Hematopoietic multipotent progenitor cell treated with erythropoietin and hydrocortisone succinate and interleukin-3 and kit ligand, for 6 days (in vitro differentiated cells): ENCODE measurements at regions not wholly inside any gene's neighbourhood (a gene's known extent, or its start where the extent isn't known, plus 50 kb on each side); places are given as distances from the start of the nearest gene placed in this dataset.
"Not testable (repeated sequence)": the region's sequence is repeated elsewhere in the genome, so short reads cannot be mapped to it uniquely, and the experiment has no call there.

Experiments
- DNase-seq: peaks from one replicate; pipeline ENCODE4 v3.0.0-alpha.2; 2015

- DNase-seq = no peak
Measured at GRCh38 chr12:18849761-18850160, 111.8 kb downstream of the CAPZA3 start.

DNA sequence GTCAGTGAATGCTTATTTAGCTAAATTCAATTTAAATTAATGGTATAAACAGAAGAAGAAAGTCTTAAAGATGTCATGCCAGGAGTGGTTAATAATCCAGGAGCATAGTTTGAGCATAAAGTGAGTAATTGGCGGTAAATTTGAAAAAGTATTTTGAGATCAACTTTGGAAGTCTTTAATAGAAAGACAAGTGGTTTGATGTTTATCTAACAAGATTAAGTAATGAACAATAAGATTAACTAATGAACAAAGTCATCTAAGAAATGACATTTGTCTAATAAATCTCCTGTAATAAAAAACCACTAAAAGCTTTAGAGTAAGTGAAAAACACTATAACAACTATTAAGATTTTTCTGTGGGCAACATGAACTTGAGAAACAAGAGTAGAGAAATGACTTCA lies 112.8 kb downstream of the CAPZA3 start:
- no peak for DNase-seq

DNA sequence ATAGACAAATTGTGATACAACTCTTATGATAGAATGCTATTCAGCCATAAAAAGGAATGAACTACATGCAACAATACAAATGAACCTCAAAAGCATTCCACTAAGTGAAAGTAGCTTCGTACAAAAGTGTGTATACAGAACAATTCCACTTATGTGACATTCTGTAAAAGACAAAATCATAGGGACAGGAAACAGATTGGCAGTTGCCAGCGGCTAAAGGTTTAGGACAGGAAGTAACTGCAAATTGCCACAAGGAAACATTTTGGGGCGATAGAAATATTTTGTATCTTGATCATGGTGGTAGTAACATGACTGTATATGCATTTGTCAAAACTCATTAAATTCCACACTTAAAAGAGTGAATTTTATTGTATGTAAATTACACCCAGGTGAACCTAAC lies 113.4 kb downstream of the CAPZA3 start:
- peak; percentile 27 for DNase-seq

DNA sequence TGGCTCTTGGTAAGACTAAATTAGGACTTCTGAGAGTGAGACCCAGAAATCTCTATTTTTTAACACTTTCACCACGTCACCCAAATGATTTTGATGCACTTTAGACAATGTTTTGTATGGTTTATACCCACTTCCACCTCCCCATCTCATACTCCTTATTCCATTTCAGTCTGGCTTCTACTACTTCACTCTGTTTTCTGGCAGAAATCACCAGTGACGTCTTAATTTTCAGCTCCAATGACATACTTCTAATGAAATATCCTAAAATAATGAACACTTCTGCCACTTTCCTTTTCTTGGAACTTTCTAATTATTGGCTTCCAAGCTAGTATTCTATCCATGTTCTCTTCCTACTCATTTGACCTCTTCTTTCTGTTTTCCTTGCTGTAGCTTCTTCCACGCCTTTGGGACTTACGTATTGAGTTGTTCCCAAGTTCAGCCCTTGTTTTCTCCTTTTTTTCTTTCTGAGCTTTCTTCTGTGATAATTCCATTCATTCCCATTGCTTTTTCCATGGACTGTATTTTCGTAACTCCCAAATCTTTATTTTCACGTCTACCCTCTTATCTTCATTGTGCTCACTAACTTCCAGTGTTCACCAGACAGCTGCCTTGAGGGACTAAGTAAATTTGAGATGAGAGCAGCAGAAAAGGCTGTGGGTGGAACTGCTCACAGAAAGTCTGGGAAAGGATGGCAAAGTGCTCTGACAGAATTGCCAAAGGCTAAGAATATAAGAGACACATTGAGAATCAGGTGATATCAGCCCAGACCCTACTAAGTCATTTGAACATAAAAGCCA lies 115.8 kb downstream of the CAPZA3 start:
- DNase-seq = no peak

DNA sequence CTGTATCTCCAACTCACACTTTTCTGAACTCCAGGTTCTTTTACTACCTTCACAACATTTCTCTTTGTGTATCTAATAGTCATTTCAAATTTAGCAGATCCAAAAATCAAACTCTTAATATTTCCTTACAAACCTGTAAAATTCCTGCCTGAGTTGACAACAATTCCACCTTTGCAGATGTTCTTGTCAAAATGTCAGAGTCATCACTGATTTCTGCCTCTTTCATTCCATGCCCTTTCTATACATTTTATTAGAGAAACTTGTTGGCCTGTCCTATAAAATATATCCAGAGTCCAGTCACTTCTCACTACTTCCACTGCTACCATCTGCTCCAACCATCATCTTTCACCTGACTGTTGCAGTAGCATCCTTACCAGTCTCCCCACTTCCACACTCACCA lies 119.7 kb downstream of the CAPZA3 start:
- no peak for DNase-seq

DNA sequence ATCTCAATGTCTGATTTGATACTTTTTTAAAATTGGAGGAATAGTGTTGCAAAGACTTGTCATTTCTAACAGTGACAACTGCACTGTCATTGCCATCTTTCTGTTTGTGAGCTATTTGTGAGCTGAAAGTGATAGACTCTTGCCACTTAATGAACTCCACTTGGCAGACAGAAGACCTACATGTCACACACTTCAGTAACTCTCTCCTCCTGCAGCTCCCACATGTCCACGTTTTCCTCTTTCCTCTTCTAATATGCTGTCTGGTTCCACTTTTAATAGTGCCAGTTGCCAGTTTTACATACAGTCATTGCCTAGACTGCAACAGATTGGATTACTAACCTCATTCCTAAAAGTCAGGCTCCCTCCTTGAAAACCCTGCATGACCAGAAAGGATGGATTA lies 121.5 kb downstream of the CAPZA3 start:
- no peak for DNase-seq

DNA sequence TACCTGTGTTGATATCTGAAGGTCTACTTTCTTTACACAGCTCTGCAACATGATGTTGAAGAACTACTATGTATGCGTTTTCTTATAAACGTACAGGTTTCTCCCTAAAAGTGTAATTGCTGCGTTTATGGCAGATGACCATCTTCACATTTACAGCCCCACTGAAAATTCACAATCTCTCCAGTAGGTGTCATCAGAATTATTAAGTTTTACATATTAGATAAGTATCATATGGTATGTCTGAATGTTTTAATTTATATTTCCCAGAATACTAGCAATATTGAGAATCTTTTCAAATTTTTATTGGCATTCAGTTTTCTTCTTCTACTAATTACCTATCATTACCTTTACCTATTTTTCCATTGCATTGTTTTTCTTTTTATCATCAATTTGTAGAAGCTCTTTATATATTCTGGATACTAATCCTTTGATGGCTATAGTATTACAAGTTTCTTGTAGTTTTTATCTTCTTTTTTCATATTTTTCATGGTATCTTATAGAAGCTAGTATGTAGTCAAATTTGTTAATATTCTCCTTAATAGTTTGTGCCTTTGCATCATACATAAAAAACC lies 123.5 kb downstream of the CAPZA3 start:
- DNase-seq = peak; percentile 64

- no peak for DNase-seq
Measured at GRCh38 chr12:18863769-18864500, 126.0 kb downstream of the CAPZA3 start.

GRCh38 chr12:18864900-18865561 lies 127.1 kb downstream of the CAPZA3 start:
- no peak for DNase-seq

GRCh38 chr12:18868717-18869116 lies 130.8 kb downstream of the CAPZA3 start:
- DNase-seq = no peak

- no peak for DNase-seq
Measured at GRCh38 chr12:18872770-18873169, 134.9 kb downstream of the CAPZA3 start.

GRCh38 chr12:18878676-18879180 lies 140.8 kb downstream of the CAPZA3 start:
- DNase-seq = no peak

GRCh38 chr12:18882690-18883089 lies 144.8 kb downstream of the CAPZA3 start:
- DNase-seq = no peak

GRCh38 chr12:18886962-18887361 lies 149.0 kb downstream of the CAPZA3 start:
- no peak for DNase-seq

DNA sequence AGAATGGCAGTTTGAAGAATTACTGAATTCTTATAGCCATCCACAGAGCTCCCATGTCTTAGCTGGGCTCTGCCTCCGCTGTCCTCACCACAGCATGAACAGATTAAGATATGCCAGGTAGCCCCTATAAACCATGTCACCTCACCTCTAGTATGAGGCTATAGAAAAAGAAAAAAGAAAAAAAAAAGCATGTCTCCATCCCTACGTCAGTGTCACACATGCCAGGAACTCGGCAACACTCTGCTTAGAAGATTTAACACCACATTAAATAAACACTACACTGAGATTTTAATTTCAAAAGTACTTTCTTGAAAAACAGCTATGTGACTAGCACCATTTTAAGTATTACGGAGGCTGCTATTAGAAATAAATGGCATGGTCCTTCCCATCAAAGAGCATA lies 149.4 kb downstream of the CAPZA3 start:
- no peak for DNase-seq

DNA sequence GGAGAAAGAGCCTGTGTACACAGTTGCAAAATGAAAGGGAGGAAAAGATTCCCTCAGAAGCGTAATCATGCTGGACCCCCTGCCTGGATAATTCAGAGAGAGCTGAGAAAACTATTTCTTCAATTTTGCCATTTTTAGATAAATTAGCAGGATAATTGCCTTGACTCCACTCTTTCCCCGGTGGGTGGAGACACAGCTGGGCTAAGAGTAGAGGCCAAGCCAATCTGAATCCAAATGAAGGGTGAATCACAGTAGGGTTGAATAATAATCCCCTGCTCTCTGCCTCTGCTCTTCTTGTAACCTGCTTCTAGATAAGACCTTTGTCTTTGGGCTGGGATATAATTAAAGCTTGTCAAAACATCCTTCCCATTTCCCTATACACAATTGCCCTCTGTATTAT lies 150.1 kb downstream of the CAPZA3 start:
- DNase-seq = no peak

- not testable (repeated sequence) for DNase-seq
Measured at GRCh38 chr12:18890621-18891020, 152.7 kb downstream of the CAPZA3 start.

DNA sequence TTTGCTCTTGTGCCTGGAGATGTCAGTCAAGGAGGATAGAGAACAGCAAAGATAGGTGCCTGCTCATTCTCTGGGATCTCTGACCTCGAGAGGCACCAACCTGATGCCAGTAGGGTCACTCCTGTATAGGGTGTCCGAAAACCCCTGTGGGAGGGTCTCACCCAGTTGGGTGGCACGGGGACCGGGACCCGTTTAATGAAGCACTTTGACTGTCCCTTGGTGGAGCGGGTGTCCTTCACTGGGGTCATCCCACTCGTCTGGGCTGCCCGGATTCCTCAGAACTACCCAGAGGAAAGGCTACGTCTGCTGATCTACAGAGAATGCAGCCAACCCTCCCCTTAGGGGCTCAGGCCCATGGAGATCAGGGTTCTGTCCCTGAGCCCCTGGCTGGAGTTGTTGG lies 157.6 kb downstream of the CAPZA3 start:
- no peak for DNase-seq

GRCh38 chr12:18895946-18896345 lies 158.0 kb downstream of the CAPZA3 start:
- no peak for DNase-seq

- no peak for DNase-seq
Measured at GRCh38 chr12:18897823-18898222, 159.9 kb downstream of the CAPZA3 start.

- DNase-seq = no peak
Measured at GRCh38 chr12:18898470-18898869, 160.6 kb downstream of the CAPZA3 start.

DNA sequence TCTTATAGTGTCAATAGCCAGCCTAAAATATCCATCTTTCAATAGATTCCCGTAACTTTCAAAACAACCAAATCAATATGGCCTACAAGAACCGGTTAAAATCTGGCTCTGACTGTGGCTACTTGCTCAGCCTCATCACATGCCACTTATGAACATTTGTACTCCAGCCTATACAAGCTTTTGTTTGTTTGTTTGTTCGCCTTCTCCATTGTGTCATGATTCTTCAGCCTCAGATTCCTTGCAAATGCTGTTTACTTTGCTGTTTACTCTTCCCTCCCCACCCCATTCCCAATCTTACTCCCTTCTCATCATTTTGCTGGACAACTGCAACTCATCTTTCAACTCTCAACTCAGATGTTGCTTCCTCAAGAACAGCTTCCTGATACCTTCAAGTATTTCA lies 161.2 kb downstream of the CAPZA3 start:
- no peak for DNase-seq

- DNase-seq = no peak
Measured at GRCh38 chr12:18899678-18900317, 161.9 kb downstream of the CAPZA3 start.
